ENCODE measurements at regions not wholly inside any gene's neighbourhood (a gene's known extent, or its start where the extent isn't known, plus 50 kb on each side); places are given as distances from the start of the nearest gene placed in this dataset.

- no peak for DNase-seq (ENCODE audit: low spot score)
- intact Hi-C loops (cut with DNase I) = loop anchor here in 1 of 2 donors (10.0 kb wide), 1 partner anchor 160 kb away; no protein-coding TSS in a partner anchor
Observed at GRCh38 chr17:34725008-34725407, 145.6 kb downstream of the TMEM132E start.

DNA sequence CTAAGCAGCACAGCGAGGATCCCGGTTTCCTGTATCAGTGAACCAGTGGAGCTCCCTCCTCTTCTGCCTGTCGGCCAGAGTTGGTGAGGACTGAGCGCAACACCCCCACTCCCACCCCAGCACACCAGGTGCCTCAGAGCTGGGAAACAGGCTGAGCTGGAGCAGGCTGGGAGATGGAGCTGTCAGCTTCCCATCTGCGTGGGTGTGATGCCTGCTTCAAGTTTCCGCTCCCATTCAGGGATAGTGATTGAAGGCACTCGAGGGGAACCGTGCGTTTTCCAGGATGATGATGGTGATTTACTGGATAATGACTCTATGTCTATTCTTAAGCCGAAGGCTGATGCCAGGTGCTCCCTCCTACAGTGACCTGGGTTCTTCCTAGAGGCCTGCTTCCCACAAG, 144.5 kb downstream of the TMEM132E start:
- intact Hi-C loops (cut with DNase I) = loop anchor here in 1 of 2 donors (10.0 kb wide), 1 partner anchor 161 kb away; no protein-coding TSS in a partner anchor
- DNase-seq (ENCODE audit: low spot score) = no peak

DNA sequence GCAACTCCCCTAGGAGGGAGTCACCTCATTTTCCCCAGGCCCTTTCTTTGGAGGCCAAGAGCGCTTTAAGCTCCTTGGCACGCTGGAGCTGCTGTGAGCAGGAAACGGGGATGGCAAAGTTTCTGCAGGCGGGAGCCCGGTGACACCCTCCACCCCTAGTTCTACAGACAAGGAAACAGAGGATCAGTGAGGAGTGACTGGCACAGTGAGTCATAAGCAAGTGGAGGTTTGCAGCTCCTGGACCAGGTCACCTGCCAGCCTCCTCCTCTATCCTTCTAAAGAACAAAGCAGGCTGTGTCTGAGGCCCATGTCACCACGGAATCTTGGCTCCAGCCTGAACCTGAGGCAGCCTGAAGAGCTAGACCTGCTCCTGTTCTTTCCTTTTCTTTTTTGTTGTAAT, 141.9 kb downstream of the TMEM132E start:
- intact Hi-C loops (cut with DNase I) = loop anchor here in 1 of 2 donors (10.0 kb wide), 1 partner anchor 163 kb away; no protein-coding TSS in a partner anchor
- DNase-seq (ENCODE audit: low spot score) = no peak

GRCh38 chr17:34720760-34721159, 141.4 kb downstream of the TMEM132E start:
- DNase-seq (ENCODE audit: low spot score) = no peak
- intact Hi-C loops (cut with DNase I) = loop anchor here in 1 of 2 donors (10.0 kb wide), 1 partner anchor 164 kb away; no protein-coding TSS in a partner anchor

DNA sequence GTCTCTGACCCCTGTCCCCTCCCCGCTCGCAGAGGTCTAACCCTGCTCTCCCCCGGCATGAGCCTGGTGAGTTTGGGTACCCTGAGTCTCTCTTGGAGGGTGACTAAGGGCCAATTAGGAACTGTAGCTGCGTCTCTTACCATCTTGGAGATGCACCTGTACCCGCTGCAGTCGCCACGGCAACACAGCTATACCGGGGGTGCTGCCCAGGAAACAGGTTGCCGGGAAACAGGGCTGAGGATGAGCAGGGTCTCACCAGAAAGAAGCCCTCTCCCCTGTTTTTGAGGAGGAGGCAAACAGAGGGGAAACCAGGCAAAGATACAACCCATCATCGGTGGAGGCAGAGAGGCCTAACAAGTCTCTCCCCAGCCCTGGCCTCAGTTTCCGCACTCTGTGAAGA, 140.2 kb downstream of the TMEM132E start:
- intact Hi-C loops (cut with DNase I) = no loop called here
- DNase-seq (ENCODE audit: low spot score) = no peak

- no peak for DNase-seq (ENCODE audit: low spot score)
- intact Hi-C loops (cut with DNase I) = no loop called here
Observed at GRCh38 chr17:34717092-34717491, 137.7 kb downstream of the TMEM132E start.

- intact Hi-C loops (cut with DNase I) = no loop called here
- no peak for DNase-seq (ENCODE audit: low spot score)
Observed at GRCh38 chr17:34716291-34716690, 136.9 kb downstream of the TMEM132E start.

GRCh38 chr17:34715504-34715903, 136.1 kb downstream of the TMEM132E start:
- intact Hi-C loops (cut with DNase I) = no loop called here
- no peak for DNase-seq (ENCODE audit: low spot score)

- no peak for DNase-seq (ENCODE audit: low spot score)
- intact Hi-C loops (cut with DNase I) = no loop called here
Observed at GRCh38 chr17:34714475-34715410, 135.4 kb downstream of the TMEM132E start.

DNA sequence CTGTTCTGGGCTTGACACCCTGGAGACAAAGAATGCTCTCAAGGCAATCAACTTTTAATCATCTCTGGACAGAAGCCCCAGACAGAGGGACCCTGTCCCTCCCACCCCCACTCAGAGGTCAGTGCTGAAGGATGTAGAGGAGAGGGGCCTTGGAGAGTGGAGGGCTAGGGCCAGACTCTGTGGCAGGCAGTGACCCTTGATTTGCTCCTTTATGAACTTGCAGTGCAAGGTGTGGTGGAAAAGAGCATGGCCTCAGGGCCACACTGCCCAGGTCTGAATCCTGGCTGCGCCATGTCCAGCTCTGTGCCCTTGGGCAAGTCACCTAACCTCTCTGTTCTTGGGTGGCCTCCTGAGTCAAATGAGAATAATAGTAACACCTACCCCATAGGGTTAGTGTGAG, 134.3 kb downstream of the TMEM132E start:
- intact Hi-C loops (cut with DNase I) = no loop called here
- no peak for DNase-seq (ENCODE audit: low spot score)

GRCh38 chr17:34712481-34713195, 133.3 kb downstream of the TMEM132E start:
- DNase-seq (ENCODE audit: low spot score) = no peak
- intact Hi-C loops (cut with DNase I) = no loop called here

- intact Hi-C loops (cut with DNase I) = no loop called here
- DNase-seq (ENCODE audit: low spot score) = no peak
Observed at GRCh38 chr17:34711646-34712045, 132.3 kb downstream of the TMEM132E start.

DNA sequence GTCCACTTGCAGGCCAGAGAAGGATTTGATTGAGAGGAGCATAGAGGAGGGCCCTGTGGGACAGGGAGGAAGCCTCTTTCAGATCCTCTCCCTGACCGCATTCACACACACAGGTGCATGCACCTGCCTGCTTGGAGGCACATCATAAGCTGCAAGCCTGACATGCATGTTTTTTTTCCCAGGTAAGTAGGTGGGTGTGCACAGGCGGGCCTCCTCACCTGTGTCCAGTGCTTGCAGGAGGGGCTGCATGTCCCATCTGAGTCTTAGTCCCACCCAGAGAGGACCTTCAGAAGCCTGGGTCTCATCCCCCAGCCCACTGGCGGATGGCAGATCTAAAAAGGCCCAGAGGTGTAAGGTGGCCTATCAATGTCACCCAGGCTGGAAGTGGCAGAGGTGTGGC, 130.8 kb downstream of the TMEM132E start:
- intact Hi-C loops (cut with DNase I) = no loop called here
- DNase-seq (ENCODE audit: low spot score) = no peak

DNA sequence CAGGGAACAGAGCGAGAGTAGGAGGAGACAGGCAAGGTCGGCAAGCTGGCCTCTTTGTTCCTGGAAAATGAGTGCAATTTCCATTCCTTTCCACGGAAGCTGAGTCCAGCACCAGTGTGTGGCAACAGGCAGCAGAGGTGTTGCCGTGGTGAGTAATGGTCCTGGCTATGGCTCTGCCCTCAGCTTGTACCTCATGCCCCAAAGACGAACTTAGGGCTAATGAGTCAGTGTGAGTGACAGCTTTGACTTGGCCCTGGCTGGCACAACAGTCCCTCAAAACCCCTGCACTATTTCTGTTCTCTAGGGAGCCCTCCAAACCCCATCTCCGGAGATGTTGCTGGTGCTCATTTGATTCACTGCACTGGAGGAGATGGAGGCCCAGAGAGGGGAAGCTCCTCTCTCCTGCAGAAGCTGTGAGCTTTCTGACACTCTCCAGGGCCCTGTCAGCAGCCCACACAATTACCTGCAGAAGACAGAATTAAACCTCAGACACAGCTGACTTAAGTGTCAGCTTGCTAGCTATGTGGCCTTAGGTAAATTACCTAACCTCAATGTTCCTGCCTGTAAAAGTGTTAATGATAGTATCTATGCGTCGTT, 129.9 kb downstream of the TMEM132E start:
- intact Hi-C loops (cut with DNase I) = no loop called here

GRCh38 chr17:34706029-34706428, 126.6 kb downstream of the TMEM132E start:
- intact Hi-C loops (cut with DNase I) = no loop called here
- DNase-seq (ENCODE audit: low spot score) = no peak

More for the DNA sequence above, 129.9 kb downstream of the TMEM132E start:
- DNase-seq (ENCODE audit: low spot score) = no peak

GRCh38 chr17:34703533-34703932, 124.2 kb downstream of the TMEM132E start:
- no peak for DNase-seq (ENCODE audit: low spot score)
- intact Hi-C loops (cut with DNase I) = no loop called here

DNA sequence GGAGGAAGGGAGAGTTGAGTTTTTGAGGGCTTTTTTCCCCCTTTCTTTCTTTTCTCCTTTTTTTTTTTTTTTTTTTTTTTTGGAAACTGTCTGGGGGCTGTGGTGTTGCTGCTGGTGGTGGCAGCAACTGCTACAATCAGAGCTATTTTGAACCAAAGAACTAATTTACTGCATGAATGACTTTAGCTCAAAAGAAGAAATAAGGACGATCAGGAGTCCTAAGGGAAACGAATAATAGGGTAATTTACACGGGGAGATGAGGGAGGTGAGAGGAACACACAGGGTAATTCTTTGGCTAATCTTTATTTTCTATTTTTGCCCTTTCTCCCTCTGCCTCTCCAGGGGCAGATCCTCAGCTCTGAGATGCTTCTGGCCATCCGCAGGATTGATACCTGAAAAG, 119.8 kb downstream of the TMEM132E start:
- intact Hi-C loops (cut with DNase I) = no loop called here
- no peak for DNase-seq (ENCODE audit: low spot score)

- intact Hi-C loops (cut with DNase I) = no loop called here
Observed at GRCh38 chr17:34692920-34693319, 113.5 kb downstream of the TMEM132E start.

More at GRCh38 chr17:34692920-34693319, 113.5 kb downstream of the TMEM132E start:
- no peak for DNase-seq (ENCODE audit: low spot score)

Measured in posterior vena cava (tissue), 2 donors.